ENCODE measurements at regions not wholly inside any gene's neighbourhood (a gene's known extent, or its start where the extent isn't known, plus 50 kb on each side); places are given as distances from the start of the nearest gene placed in this dataset.
"Not testable (repeated sequence)": the region's sequence is repeated elsewhere in the genome, so short reads cannot be mapped to it uniquely, and the experiment has no call there.

- not testable (repeated sequence) for DNase-seq
Measured at GRCh38 chr2:90238505-90239230, 1547.2 kb downstream of the RPIA start.

- DNase-seq, result not testable (repeated sequence)
Measured at GRCh38 chr2:90239769-90240168, 1548.3 kb downstream of the RPIA start.

- not testable (repeated sequence) for DNase-seq
Measured at GRCh38 chr2:90244902-90245765, 1553.7 kb downstream of the RPIA start.

- not testable (repeated sequence) for DNase-seq
Measured at GRCh38 chr2:90248400-90248799, 1556.9 kb downstream of the RPIA start.

- DNase-seq, result not testable (repeated sequence)
Measured at GRCh38 chr2:90250350-90250749, 1558.9 kb downstream of the RPIA start.

GRCh38 chr2:90251576-90251975 lies 1560.1 kb downstream of the RPIA start:
- DNase-seq, result not testable (repeated sequence)

- DNase-seq, result not testable (repeated sequence)
Measured at GRCh38 chr2:90253306-90253705, 1561.8 kb downstream of the RPIA start.

- not testable (repeated sequence) for DNase-seq
Measured at GRCh38 chr2:90266888-90267287, 1575.4 kb downstream of the RPIA start.

GRCh38 chr2:90287751-90288150 lies 1596.3 kb downstream of the RPIA start:
- not testable (repeated sequence) for DNase-seq

- not testable (repeated sequence) for DNase-seq
Measured at GRCh38 chr2:90288396-90288795, 1596.9 kb downstream of the RPIA start.

GRCh38 chr2:90289291-90289980 lies 1598.0 kb downstream of the RPIA start:
- not testable (repeated sequence) for DNase-seq

GRCh38 chr2:90290701-90291100 lies 1599.2 kb downstream of the RPIA start:
- DNase-seq, result not testable (repeated sequence)

- DNase-seq, result not testable (repeated sequence)
Measured at GRCh38 chr2:90291168-90291883, 1599.9 kb downstream of the RPIA start.

- DNase-seq, result not testable (repeated sequence)
Measured at GRCh38 chr2:90291934-90292333, 1600.5 kb downstream of the RPIA start.

- DNase-seq, result not testable (repeated sequence)
Measured at GRCh38 chr2:90292451-90292850, 1601.0 kb downstream of the RPIA start.

- DNase-seq, result not testable (repeated sequence)
Measured at GRCh38 chr2:90293224-90293623, 1601.8 kb downstream of the RPIA start.

- DNase-seq, result not testable (repeated sequence)
Measured at GRCh38 chr2:90293806-90294205, 1602.3 kb downstream of the RPIA start.

GRCh38 chr2:90295036-90295750 lies 1603.7 kb downstream of the RPIA start:
- DNase-seq, result not testable (repeated sequence)

GRCh38 chr2:90296484-90296777 lies 1605.0 kb downstream of the RPIA start:
- not testable (repeated sequence) for DNase-seq

GRCh38 chr2:90297701-90298100 lies 1606.2 kb downstream of the RPIA start:
- DNase-seq, result not testable (repeated sequence)

- DNase-seq, result not testable (repeated sequence)
Measured at GRCh38 chr2:90298126-90298755, 1606.8 kb downstream of the RPIA start.
